Activated CD4-positive, alpha-beta T cell treated with anti-CD3 and anti-CD28 coated beads, Interleukin-2, amount 50 U/mL, for 24 hours (primary cell): ENCODE measurements at regions not wholly inside any gene's neighbourhood (a gene's known extent, or its start where the extent isn't known, plus 50 kb on each side); places are given as distances from the start of the nearest gene placed in this dataset.

Experiments
- DNase-seq, 2 donors: peaks; one replicate each; pipeline ENCODE4 v3.0.0-alpha.2; 2020; ENCODE audit warnings: low read depth in 1 of 2, low spot score in 1 of 2

GRCh38 chrX:57848857-57849256 is 61.4 kb downstream of the ZXDA start:
- no peak for DNase-seq

DNA sequence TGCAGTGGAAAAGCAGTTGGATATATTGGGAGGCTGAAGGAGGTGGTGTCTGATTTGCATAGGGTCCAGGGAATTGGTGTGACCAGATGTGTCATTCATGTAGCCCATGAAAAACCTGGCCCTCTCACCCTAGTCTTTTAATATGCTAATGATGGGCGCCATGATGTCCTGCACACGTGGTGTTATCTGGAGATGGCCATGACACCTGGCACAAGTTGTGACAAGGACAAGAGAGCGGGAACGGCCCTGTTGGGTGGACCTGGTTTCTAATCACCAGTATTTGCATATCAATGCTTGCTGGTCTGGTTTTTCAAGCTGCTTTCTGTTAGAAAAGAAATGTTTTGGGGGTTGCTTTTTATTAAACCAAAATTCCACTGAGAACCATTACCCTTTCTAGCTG is 87.4 kb downstream of the ZXDA start:
- DNase-seq, result no peak

DNA sequence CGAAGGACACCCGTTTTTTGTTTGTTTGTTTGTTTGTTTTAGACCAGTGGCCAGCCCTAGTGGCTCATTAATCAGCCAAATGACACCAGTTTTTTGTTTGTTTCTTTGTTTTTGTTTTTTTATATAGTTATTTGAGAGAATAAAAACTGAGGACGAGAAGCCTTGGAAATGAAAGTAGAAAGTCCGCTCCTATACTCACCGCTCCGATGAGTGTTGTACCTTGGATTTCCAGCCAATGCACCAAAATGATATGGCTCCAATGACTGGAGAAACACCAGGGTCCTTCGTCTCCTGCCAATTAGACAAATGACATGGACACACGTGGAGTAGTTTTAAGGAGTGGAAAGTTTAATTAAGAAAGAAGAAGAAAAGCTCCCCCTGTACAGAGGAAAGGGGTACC is 87.9 kb downstream of the ZXDA start:
- DNase-seq, result no peak

- peak in 1 of 2 donors; percentile 21 for DNase-seq
These were observed 88.4 kb downstream of the ZXDA start for GRCh38 chrX:57821703-57822387.

- no peak for DNase-seq
These were observed 93.0 kb downstream of the ZXDA start for GRCh38 chrX:57817302-57817701.

GRCh38 chrX:57772637-57773036 is 92.6 kb upstream of the NLRP2B start:
- DNase-seq, result no peak

- DNase-seq, result no peak
These were observed 91.6 kb upstream of the NLRP2B start for GRCh38 chrX:57771689-57772088.

- DNase-seq, result no peak
These were observed 72.8 kb upstream of the NLRP2B start for GRCh38 chrX:57752866-57753265.

- no peak for DNase-seq
These were observed 61.0 kb upstream of the NLRP2B start for GRCh38 chrX:57741107-57741506.

DNA sequence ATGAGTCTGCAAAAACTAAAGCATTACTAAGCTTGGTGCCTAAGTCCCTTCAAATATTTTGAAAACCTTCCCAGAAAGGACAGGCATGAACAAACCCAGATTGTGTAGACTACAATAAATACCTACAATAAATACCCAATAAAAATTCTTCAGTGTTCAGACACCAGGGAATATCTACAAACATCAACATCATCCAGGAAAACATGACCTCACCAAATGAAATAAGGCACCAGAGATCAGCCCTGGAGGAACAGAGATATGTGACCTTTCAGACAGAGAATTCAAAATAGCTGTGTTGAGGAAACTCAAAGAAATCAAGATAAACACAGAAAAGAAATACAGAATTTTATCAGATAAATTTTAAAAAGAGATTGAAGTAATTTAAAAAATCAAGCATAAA is 57.8 kb upstream of the NLRP2B start:
- no peak for DNase-seq
